ENCODE measurements at regions not wholly inside any gene's neighbourhood (a gene's known extent, or its start where the extent isn't known, plus 50 kb on each side); places are given as distances from the start of the nearest gene placed in this dataset.

DNA sequence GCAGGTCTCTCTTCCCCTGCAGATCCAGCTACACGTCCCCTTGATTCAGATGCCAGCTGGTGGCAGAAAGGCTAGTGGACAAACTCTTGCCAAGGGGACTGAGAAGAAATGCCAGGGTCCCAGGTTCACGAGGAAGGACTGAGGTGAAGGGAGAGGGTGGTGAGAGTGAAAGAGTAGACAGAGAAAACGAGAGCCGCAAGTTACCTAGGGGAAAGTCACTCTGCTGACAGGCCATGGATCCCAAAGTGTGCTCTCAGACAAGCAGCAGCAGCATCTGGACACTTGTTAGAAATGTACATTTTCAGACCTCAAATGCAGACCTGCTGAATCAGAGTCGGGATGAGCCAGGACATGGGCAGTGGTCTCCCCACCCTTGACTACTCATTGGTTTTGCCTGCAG, 192.3 kb downstream of the FGFR2 start:
- H3K9me3 Mint-ChIP-seq (ENCODE audit: insufficient read depth) = no peaks in the 10 kb centered on the region
- H3K4me3 ChIP-seq (ENCODE audit: control extremely low read depth in 1 of 5, extremely low read depth in 1 of 5, insufficient read depth in 1 of 5, low read depth in 2 of 5, low read length in 4 of 5) = no peak overlapping the region
- H3K27ac Mint-ChIP-seq = no peak overlapping the region
- H4K20me1 ChIP-seq (ENCODE audit: control insufficient read depth, insufficient read depth, low read length, poor library complexity, severe bottlenecking) = no peaks in the 10 kb centered on the region
- intact Hi-C loops (cut with micrococcal nuclease) = no loop called here
- no peaks in the 10 kb centered on the region for H3K27me3 Mint-ChIP-seq
- no peak overlapping the region for H3K9ac ChIP-seq (ENCODE audit: low read length)
- no peak overlapping the region for H2AFZ ChIP-seq (ENCODE audit: insufficient read depth, low read depth, low read length, poor library complexity, severe bottlenecking)
- ChIA-PET POLR2A (no interaction called here), CTCF (no interaction called here)
- no peaks in the 10 kb centered on the region for H3K9me3 ChIP-seq (ENCODE audit: control extremely low read depth in 1 of 3, control insufficient read depth in 2 of 3, insufficient read depth in 1 of 3, low read length in 2 of 3)
- 83% methylated on average over 4 of the region's 5 CpGs for WGBS (ENCODE audit: insufficient coverage)
- TF ChIP-seq EZH2 (IDR thresholded peaks at IDR 0.05; ENCODE audit: borderline replicate concordance, insufficient read depth, low read depth, low read length, poor library complexity, severe bottlenecking) = no peak
- TF ChIP-seq, protein P1, sequence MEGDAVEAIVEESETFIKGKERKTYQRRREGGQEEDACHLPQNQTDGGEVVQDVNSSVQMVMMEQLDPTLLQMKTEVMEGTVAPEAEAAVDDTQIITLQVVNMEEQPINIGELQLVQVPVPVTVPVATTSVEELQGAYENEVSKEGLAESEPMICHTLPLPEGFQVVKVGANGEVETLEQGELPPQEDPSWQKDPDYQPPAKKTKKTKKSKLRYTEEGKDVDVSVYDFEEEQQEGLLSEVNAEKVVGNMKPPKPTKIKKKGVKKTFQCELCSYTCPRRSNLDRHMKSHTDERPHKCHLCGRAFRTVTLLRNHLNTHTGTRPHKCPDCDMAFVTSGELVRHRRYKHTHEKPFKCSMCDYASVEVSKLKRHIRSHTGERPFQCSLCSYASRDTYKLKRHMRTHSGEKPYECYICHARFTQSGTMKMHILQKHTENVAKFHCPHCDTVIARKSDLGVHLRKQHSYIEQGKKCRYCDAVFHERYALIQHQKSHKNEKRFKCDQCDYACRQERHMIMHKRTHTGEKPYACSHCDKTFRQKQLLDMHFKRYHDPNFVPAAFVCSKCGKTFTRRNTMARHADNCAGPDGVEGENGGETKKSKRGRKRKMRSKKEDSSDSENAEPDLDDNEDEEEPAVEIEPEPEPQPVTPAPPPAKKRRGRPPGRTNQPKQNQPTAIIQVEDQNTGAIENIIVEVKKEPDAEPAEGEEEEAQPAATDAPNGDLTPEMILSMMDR (IDR thresholded peaks at IDR 0.05) = no peak
- H3K4me1 ChIP-seq (ENCODE audit: control insufficient read depth in 2 of 2, insufficient read depth in 2 of 2, low read length in 2 of 2) = no peaks in the 10 kb centered on the region
- H3K4me1 Mint-ChIP-seq = no peaks in the 10 kb centered on the region
- no peak overlapping the region for H3K4me3 Mint-ChIP-seq
- no peak overlapping the region for H3K4me2 ChIP-seq (replicated peaks; ENCODE audit: low read depth, low read length, poor library complexity, severe bottlenecking)
- no peak for ATAC-seq (ENCODE audit: low read depth)
- H3K27ac ChIP-seq (ENCODE audit: low read length in 2 of 2) = no peak overlapping the region
- no peaks in the 10 kb centered on the region for H3K79me2 ChIP-seq (ENCODE audit: control insufficient read depth, insufficient read depth, low read length)
- no peak for DNase-seq
- H3K36me3 ChIP-seq (replicated peaks in 1 of 2; ENCODE audit: control extremely low read depth in 1 of 2, control insufficient read depth in 1 of 2, extremely low read depth in 1 of 2, insufficient read depth in 2 of 2, low read length in 1 of 2) = no peaks in the 10 kb centered on the region
- no peaks in the 10 kb centered on the region for H3K27me3 ChIP-seq (replicated peaks in 1 of 4; ENCODE audit: control extremely low read depth in 1 of 4, control insufficient read depth in 3 of 4, insufficient read depth in 4 of 4, low read length in 3 of 4)

DNA sequence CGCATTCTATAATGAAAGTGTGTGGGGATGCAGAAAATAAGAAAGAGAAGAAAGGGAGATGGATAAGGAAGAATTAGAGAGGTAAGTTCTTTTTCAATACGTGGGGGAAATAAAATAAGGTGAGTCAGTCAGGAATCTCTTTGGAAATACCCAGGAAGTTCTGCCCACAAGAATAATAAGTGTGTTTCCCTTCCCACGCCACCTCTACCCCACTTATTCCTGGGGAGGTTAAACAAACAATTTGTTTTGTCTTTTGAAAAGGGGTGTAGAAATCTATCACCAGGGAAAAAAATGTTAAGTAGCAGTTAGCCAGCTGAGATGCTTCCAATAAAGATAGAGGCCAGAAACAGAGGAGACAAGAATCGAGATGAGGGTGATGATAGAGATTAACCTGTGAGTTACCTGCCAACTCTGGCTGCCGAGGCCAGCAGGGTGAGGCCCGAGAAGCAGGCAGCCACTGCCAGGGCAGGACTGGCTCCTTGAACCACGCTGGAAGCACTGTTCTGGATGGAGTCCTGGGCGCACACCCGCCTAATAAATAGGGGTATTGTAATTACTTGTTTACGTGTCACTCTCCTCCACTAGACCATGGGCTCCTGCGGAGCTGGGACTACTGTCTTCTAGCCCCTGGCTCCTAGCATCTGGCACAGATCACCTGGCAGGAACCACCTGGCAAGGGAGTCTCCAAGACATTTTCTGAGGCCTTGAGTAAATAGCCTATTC, 191.3 kb downstream of the FGFR2 start:
- POLR2A ChIA-PET = no interaction called here
- H3K36me3 ChIP-seq (replicated peaks in 1 of 2; ENCODE audit: control extremely low read depth in 1 of 2, control insufficient read depth in 1 of 2, extremely low read depth in 1 of 2, insufficient read depth in 2 of 2, low read length in 1 of 2) = no peaks in the 10 kb centered on the region
- H3K9me3 Mint-ChIP-seq (ENCODE audit: insufficient read depth) = no peaks in the 10 kb centered on the region
- CTCF ChIA-PET = no interaction called here
- no peaks in the 10 kb centered on the region for H3K27me3 ChIP-seq (replicated peaks in 1 of 4; ENCODE audit: control extremely low read depth in 1 of 4, control insufficient read depth in 3 of 4, insufficient read depth in 4 of 4, low read length in 3 of 4)
- no peak overlapping the region for H3K9ac ChIP-seq (ENCODE audit: low read length)
- H2AFZ ChIP-seq (ENCODE audit: insufficient read depth, low read depth, low read length, poor library complexity, severe bottlenecking) = no peak overlapping the region
- intact Hi-C loops (cut with micrococcal nuclease) = no loop called here
- H3K9me3 ChIP-seq (ENCODE audit: control extremely low read depth in 1 of 3, control insufficient read depth in 2 of 3, insufficient read depth in 1 of 3, low read length in 2 of 3) = no peaks in the 10 kb centered on the region
- H3K4me2 ChIP-seq (replicated peaks; ENCODE audit: low read depth, low read length, poor library complexity, severe bottlenecking) = no peak overlapping the region
- H3K27ac ChIP-seq (ENCODE audit: low read length in 2 of 2) = no peak overlapping the region
- H3K79me2 ChIP-seq (ENCODE audit: control insufficient read depth, insufficient read depth, low read length) = no peaks in the 10 kb centered on the region
- H3K27ac Mint-ChIP-seq = no peak overlapping the region
- H3K4me1 ChIP-seq (ENCODE audit: control insufficient read depth in 2 of 2, insufficient read depth in 2 of 2, low read length in 2 of 2) = no peaks in the 10 kb centered on the region
- no peak for ATAC-seq (ENCODE audit: low read depth)
- H3K4me3 ChIP-seq (ENCODE audit: control extremely low read depth in 1 of 5, extremely low read depth in 1 of 5, insufficient read depth in 1 of 5, low read depth in 2 of 5, low read length in 4 of 5) = no peak overlapping the region
- no peaks in the 10 kb centered on the region for H3K27me3 Mint-ChIP-seq
- 79% methylated on average over 2 of the region's 11 CpGs for WGBS (ENCODE audit: insufficient coverage)
- no peak for DNase-seq
- H4K20me1 ChIP-seq (ENCODE audit: control insufficient read depth, insufficient read depth, low read length, poor library complexity, severe bottlenecking) = no peaks in the 10 kb centered on the region
- no peak overlapping the region for H3K4me3 Mint-ChIP-seq
- TF ChIP-seq EZH2 (IDR thresholded peaks at IDR 0.05; ENCODE audit: borderline replicate concordance, insufficient read depth, low read depth, low read length, poor library complexity, severe bottlenecking) = no peak
- TF ChIP-seq, protein P1 (IDR thresholded peaks at IDR 0.05) = no peak
- no peaks in the 10 kb centered on the region for H3K4me1 Mint-ChIP-seq

Data from B cell (primary cell).